GM08714 (cell line): ENCODE measurements at regions not wholly inside any gene's neighbourhood (a gene's known extent, or its start where the extent isn't known, plus 50 kb on each side); places are given as distances from the start of the nearest gene placed in this dataset.

Experiments used
- H3K4me3 ChIP-seq: fragments of 200-500 bp; sonication (Bioruptor generic); 2 replicates; pipeline ENCODE4 v1.5.1; 2014; ENCODE audit warnings: mild to moderate bottlenecking, low read length, inconsistent platforms
- ZNF274 ChIP-seq: IDR thresholded peaks from 2 replicates; pipeline ENCODE4 v1.6.1; 2012; ENCODE audit warnings: mild to moderate bottlenecking, low read depth, low read length

GRCh38 chr10:7027237-7027912 is 383.5 kb downstream of the SFMBT2 start:
- no peak for TF ChIP-seq ZNF274
- H3K4me3 ChIP-seq = no peak overlapping the region

- no peak overlapping the region for H3K4me3 ChIP-seq
- TF ChIP-seq ZNF274 = no peak
Measured at GRCh38 chr10:7026818-7027217, 384.0 kb downstream of the SFMBT2 start.

DNA sequence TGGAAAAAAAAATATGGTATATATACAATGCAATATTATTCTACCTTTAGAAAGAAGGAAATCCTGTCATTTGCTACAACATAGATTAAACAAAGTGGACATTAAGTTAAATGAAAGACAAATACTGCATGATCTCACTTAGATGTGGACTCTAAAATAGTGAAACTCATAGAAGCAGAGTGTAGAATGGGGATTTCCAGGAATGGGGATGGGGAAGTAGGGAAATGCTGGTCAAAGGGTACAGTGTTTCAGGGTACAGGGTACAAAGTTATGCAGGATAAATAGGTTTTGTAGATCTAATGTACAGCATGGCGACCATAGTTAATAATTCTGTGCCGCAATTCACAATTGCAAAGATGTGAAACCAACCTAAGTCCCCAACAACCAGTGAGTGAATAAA is 385.5 kb downstream of the SFMBT2 start:
- no peak for TF ChIP-seq ZNF274
- H3K4me3 ChIP-seq = no peak overlapping the region

DNA sequence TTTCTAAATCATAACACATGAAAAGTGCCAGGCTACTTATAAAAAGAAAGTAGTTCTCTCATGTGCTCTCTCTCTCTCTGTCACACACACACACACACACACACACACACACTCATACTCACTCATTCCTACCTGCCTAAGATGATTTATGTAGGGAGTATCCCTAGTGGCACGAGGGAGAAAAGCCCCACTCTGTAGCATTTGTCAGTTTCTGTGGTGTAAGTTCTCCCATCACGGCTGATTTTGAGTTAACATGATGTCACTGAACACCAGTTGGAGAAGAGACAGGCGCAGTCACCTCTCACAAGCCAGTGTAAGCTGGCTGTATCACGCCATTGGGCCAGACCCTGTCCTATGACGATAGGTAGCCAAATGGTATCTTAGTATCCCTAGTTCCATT is 395.4 kb downstream of the SFMBT2 start:
- no peak overlapping the region for H3K4me3 ChIP-seq
- TF ChIP-seq ZNF274 = no peak

DNA sequence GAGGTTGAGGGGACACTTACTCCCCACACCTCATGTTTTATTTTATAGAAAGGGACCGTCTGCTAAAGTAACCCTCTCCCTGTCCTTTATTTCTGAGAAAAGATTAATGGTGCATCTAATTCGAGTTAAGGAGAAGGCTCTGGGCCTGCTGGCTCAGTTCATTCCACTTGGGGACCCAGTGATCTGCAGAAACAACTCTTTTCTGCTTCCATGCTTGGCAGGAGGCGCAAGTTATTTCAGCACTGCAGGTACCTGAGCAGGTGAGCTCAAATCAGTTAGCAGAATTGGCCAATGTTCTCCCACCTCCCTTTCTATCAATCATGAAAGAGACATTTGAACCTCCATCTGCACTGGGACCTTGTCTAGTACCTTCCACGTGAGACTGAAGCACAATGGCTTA is 396.1 kb downstream of the SFMBT2 start:
- TF ChIP-seq ZNF274 = no peak
- H3K4me3 ChIP-seq = no peak overlapping the region

DNA sequence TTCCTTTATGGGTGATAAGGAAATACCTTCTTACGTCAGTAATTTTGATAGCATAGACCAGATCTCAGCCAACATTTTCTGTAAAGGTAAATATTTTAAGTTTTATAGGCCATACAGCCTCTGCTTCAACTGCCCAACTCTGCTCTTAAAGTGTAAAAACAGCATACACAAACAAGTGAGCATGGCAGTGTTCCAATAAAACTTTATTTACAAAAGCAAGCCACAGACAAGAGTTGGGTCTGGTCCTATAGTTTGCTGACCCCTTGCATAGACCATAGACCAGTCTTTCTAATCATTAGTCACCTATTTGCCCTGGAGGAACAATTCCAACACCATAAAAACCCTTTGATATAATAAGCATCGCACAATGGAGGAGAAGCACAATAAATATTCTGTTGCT is 398.8 kb downstream of the SFMBT2 start:
- TF ChIP-seq ZNF274 = no peak
- no peak overlapping the region for H3K4me3 ChIP-seq

DNA sequence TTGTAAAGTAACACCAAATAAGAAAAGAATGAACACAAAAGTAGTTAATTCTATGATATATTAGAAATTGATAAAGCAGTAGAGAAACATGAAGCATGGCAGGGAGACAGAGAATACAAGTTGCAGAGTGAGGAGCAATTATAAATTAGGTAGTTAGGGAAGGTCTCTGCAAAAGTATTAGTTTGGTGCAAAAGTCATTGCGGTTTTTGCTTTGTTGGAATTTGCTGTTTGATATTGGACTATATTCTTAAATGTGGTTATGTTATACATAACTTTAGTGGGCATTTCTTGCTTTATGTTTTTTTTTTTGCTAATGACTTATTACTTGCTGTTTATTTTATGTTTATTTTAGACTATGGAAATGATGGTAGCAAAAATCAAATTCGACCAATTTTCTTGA is 402.2 kb downstream of the SFMBT2 start:
- no peak overlapping the region for H3K4me3 ChIP-seq
- no peak for TF ChIP-seq ZNF274

GRCh38 chr10:7007600-7008190 is 403.1 kb downstream of the SFMBT2 start:
- no peak overlapping the region for H3K4me3 ChIP-seq
- TF ChIP-seq ZNF274 = no peak

- no peak for TF ChIP-seq ZNF274
- no peak overlapping the region for H3K4me3 ChIP-seq
Measured at GRCh38 chr10:7006566-7006965, 404.3 kb downstream of the SFMBT2 start.

DNA sequence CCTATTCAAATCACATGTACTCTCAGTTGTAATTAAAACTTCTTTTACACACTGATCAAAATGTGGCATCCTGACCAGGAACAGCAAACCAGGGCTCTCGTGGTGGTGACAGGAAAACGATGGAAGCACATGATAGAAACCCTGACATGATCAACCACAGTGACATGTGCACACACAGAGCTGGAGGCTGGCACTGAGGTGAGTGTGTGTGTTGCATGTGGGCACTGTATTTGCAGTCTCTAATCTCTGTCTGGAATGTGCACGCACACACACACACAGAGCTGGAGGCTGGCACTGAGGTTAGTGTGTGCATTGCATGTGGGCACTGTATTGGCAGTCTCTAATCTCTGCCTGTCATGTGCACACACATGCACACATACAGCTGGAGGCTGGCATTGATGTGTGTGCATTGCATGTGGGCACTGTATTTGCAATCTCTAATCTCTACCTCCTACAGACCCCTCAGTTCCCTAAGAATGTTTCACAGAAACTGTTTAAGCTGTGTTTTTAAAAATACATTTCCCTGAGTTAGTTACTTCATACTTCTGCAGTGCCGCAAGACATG is 406.9 kb downstream of the SFMBT2 start:
- TF ChIP-seq ZNF274 = no peak
- H3K4me3 ChIP-seq = no peak overlapping the region

DNA sequence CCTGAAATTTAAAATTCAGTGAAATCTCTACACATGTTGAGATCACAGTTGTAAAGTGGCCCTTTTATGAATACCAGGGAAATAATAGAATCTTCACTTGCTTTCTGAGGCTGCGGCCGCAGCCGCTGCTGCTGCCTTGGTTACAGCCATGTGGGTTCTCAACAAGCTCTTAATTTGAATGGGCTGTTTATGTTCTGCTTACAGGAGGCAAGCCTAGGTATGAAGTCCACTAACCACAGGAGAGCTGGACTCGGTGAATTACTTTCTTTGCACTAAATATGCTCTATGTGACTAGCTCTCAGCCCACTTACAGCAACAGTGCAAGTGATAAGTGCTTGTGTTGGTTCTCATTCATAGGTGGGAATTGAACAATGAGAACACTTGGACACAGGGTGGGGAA is 410.8 kb downstream of the SFMBT2 start:
- no peak for TF ChIP-seq ZNF274
- H3K4me3 ChIP-seq = no peak overlapping the region

DNA sequence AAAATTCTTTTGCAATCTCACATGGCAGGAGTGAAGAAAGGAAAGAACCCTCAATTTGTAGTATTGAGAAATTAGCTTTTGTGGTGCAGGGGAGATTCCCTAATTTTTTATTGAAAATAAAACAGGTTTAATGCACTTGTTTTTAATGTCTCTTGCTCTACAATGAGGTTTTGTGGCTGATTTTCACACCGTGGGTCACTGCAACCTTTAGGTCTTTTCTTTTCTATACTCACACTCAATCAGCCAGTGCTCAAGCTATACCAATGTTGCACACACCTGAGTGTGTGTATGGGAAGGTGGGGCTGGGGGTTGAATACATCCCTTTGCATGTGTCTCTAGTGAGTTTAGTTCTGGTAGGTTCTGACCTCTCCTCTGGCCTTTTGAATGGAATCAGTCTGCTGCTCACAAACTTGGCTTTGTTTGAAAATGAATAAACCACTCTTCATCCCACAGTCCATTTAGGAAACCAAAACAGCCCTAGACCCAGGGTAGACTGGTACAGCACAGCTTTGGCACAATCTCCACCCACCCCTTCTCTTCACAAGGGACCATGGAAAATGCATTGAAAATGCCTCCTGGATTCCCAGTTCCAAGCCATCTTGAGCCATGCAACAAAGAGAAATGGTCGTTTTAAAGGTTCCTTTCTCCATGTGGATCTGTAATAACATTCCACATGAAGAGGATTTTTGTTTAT is 411.5 kb downstream of the SFMBT2 start:
- TF ChIP-seq ZNF274 = no peak
- H3K4me3 ChIP-seq = no peak overlapping the region

DNA sequence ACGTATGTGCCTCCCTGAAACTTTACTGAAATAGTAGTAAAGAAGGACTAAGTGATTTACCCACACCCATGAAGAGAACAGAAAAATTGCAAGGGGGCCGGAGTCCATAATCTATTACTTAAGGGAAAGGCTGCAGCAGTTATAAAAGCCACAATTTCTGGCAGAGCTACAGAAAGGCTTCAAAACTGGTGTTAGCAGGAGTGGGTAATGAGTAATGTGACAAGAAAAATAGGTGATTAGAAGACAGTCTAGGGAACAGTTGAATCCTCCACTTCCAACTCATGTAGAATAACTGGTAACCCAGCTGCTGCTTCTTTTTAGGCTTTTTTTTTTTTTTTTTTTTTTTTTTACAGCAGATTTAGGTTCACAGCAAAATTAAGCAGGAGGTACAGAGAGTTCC is 413.3 kb downstream of the SFMBT2 start:
- TF ChIP-seq ZNF274 = no peak
- H3K4me3 ChIP-seq = no peak overlapping the region

DNA sequence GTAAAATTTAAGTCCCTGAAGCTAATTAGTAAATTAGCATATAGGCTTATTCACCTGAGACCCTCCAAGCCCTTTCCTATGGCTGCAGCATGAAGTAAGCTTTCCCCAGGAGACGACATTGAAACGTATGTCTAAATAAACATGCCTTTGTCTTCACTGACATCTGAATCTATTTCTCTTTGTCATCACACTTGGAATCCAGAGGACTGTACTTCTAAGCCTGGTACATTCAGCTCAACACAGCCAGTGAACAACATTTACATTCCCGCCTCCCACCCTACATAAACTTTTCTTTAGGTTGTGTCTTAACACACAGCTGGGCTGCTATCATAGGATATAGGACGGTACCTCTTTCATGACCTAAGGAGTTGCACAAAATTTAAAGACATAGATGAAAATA is 414.4 kb downstream of the SFMBT2 start:
- TF ChIP-seq ZNF274 = no peak
- H3K4me3 ChIP-seq = no peak overlapping the region

- no peak for TF ChIP-seq ZNF274
- H3K4me3 ChIP-seq = no peak overlapping the region
Measured at GRCh38 chr10:6995831-6996230, 415.0 kb downstream of the SFMBT2 start.

- TF ChIP-seq ZNF274 = no peak
Measured at GRCh38 chr10:6995341-6995740, 415.3 kb upstream of the PRKCQ start.

More at GRCh38 chr10:6995341-6995740, 415.3 kb upstream of the PRKCQ start:
- H3K4me3 ChIP-seq = no peak overlapping the region
